GDM1 (cell line): ENCODE measurements at regions not wholly inside any gene's neighbourhood (a gene's known extent, or its start where the extent isn't known, plus 50 kb on each side); places are given as distances from the start of the nearest gene placed in this dataset.

Experiments
- DNase-seq: peaks from one replicate; lab custom pipeline; 2025; lab: John Stamatoyannopoulos, UW

GRCh38 chr14:100955201-100955600, 51.7 kb upstream of the RTL1 start:
- DNase-seq = no peak

- DNase-seq = no peak
Observed at GRCh38 chr14:100962494-100962893, 59.0 kb upstream of the RTL1 start.

DNA sequence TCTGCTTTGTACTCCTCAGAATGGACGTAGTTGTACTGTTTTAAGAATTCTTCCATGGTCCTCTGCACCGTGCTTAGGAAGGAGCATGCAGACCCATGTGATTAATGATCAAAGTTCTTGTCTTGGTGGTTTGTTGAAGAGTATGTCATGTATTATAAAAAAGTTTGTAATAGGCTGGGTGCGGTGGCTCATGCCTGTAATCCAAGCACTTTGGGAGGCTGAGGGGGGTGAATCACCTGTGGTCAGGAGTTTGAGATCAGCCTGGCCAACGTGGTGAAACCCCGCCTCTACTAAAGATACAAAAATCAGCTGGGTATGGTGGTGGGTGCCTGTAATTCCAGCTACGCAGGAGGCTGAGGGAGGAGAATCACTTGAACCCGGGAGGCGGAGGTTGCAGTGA, 61.8 kb upstream of the RTL1 start:
- no peak for DNase-seq

- DNase-seq = no peak
Observed at GRCh38 chr14:100967178-100967577, 63.7 kb upstream of the RTL1 start.

- no peak for DNase-seq
Observed at GRCh38 chr14:100967930-100968329, 64.4 kb upstream of the RTL1 start.

GRCh38 chr14:100972118-100972897, 68.8 kb upstream of the RTL1 start:
- DNase-seq = no peak

DNA sequence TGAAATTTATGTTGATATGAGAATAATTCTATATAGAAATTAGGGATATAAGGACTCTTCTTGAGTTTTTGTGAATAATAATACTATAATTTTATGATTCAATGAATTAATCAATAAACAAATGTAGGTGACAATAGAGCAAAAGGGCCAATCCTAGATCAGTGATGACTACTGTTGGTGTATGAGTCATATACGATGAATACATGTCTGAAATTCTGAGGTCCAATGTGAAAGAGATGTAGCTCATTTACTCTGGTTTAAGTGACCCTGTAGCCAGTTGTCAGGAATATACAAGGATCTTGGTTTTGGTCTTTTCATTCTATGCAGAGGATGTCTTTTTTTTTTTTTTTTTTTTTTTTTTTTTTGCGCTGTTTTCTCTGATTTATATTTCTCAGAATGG, 72.1 kb upstream of the RTL1 start:
- no peak for DNase-seq

- DNase-seq = no peak
Observed at GRCh38 chr14:100979079-100979478, 75.6 kb upstream of the RTL1 start.

GRCh38 chr14:100979780-100980179, 76.3 kb upstream of the RTL1 start:
- DNase-seq = no peak

- DNase-seq = no peak
Observed at GRCh38 chr14:100980823-100981222, 77.3 kb upstream of the RTL1 start.

GRCh38 chr14:100981809-100982208, 78.3 kb upstream of the RTL1 start:
- DNase-seq = no peak

DNA sequence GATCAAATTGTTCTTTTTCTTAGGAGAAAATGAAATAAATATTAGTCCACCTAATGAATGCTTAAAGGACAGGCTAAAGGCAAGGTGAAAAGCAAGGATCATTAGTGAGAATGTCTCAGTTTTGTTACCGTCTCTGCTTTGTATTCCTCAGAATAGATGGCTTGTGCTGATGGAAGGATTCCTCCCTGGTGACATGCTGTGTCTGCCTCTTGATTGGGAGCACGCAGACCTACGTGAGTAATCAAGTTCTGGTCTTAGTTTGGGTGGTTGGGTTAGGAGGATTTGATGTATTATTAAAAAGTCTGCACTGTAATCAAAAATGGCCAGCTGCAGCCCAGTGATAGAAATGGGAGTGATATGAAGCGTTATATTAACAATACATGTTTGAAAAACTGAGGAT, 78.8 kb upstream of the RTL1 start:
- DNase-seq = no peak

DNA sequence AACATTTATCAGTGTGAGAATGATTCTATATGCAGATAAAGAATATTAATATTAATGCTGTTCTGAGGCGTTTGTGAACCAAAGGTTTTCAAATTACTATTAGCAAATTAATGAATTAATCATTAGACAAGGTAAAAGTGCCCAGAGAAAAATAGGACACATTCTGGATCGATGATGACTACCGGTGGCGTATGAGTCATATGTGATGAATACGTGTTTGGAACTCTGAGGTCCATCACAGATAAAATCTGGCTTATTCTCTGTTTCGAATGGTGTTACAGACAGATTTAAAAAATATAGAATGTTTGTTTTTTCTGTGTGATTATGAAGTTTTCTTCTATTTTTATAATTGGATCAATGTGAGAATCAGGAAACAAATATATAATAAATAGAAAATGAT, 79.2 kb upstream of the RTL1 start:
- no peak for DNase-seq

DNA sequence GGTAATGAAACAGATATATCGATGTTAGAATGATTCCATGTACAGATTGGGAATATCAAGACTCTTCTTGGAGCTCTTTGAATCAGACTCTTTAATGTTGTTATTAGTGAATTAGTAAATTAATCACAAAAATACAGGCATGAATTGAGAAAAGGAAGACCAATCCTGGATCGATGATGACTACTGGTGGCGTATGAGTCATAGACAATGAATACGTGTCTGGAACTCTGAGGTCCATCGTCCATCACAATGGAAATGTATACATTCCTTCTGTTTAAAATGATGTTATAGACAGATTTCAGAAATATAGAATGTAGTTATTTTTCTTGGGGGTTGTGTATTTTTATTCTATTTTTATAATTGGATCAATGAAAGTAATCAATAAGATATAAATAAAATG, 80.2 kb upstream of the RTL1 start:
- no peak for DNase-seq

- DNase-seq = no peak
Observed at GRCh38 chr14:100988011-100988410, 84.5 kb upstream of the RTL1 start.

DNA sequence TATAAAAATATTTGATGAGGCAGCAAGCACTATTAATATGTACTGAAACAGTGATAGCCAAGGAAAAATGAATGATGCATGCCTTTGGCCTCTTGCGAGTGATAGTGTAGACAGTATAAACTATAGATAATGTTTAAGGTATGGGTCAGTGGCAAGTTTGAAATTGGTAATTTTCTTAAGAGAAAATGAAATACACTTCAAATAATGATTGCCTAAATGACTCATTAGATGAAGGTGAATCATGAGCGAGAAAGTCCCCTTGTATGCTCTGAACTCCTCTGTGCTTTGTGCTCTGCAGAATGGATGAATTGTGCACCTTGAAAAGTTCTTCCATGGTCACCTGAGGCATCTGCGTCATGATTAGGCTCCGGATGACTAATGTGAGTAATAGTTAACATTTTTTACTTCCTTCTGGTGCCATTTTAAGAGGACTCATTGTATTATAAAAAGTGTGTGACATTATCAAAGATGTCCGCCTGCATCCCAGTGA, 84.9 kb upstream of the RTL1 start:
- DNase-seq = no peak

DNA sequence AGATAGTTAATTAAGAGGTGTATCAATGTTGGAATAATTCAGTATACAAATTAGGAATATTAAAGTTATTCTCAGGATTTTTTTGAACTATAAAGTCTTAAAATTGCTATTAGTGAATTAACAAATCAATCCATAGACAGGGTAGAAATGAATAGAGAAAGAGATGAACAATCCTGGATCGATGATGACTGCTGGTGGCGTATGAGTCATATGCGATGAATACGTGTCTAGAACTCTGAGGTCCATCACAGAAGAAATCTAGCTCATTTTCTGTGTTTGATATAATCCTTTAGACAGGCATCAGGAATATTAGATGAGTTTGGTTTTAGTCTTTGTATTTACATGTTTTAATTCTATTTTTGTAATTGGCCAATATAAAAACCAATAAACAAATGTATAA, 85.4 kb upstream of the RTL1 start:
- no peak for DNase-seq

DNA sequence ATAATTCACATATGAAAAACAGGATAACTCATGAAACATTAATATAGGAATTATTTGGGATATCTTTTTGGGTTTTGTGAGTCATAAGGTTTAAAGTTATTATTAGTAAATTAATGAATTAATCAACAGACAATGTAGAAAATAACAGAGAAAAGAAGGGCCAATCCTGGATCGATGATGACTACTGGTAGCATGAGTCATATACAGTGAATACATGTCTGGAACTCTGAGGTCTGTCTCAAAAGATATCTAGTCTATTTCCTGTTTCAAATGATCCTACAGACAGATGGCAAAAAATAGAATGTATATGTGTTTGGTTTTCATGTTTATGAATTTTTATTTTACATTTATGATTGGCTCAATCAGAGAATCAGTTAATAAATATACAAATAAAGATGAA, 86.4 kb upstream of the RTL1 start:
- no peak for DNase-seq

- DNase-seq = no peak
Observed at GRCh38 chr14:100994082-100994481, 90.6 kb upstream of the RTL1 start.

DNA sequence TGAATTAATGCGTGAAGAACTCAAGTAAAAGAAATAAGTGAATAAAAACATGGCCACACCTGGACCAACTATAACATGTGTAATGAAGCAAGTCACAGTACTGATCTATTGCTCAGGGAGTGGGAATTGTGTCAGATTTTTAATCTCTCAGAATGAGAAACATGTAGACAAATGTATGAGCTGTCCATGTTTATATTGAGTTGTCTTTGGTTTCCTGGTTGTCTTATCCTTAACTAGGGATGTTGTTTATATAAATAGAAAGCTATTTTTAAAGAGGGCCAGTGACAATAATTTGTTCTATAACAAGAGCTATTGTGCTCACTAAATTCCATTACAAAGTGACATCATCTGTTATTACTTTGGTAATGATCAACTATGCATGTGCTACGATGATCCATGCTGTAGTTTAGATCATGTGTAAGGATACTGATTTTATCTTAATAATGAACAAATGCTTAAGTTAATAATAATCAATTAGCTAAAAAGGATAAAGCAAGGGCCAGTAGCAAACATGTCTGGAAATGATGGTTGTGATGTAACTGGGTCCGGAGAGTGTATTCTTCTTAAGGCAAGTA, 91.3 kb upstream of the RTL1 start:
- no peak for DNase-seq

GRCh38 chr14:101000711-101001250, 97.3 kb upstream of the RTL1 start:
- DNase-seq = no peak

DNA sequence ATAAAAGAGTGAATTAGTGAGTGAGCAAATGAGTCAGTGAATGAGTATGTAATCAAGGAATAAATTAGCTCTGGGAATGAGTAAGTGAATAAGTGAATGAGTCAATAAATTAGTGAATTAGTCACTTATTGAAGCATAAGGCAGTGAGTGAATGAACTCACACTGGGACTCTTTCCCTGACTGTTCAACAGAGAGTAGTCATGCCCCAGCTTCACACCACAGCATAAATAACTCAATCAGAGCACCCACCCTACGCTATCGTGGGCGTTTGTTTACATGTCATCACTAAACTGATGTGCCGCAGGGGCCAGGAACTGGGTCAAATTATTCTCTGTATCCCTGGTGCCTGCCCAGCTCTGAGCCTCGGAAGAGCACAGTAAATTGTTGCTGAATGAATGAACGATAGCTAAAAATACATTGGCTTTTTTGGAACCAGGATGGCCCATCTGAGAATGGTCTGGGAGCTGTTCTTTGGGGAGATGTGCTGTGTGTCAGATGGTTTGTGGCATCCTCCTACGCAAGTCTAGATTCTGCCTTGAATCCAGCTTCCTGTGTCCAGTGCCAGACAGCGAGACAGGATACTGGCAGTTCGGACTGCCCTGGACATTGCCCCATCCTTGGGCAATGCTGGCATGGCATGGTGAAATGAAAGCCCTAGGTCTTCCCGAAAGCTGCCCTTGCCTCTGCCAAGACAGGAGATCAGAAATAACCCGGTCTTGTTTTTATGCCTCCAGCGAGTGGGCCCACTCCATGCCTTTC, 98.0 kb upstream of the RTL1 start:
- no peak for DNase-seq

GRCh38 chr14:101002738-101003137, 99.2 kb upstream of the RTL1 start:
- DNase-seq = no peak
